Left ventricle myocardium inferior (tissue), 1 donor: ENCODE measurements at regions not wholly inside any gene's neighbourhood (a gene's known extent, or its start where the extent isn't known, plus 50 kb on each side); places are given as distances from the start of the nearest gene placed in this dataset.

ENCODE experiments used
- DNase-seq: peaks from one replicate; pipeline ENCODE4 v3.0.0-alpha.2; 2020
- H3K27ac ChIP-seq: fragments of 200-600 bp; replicated peaks from 2 replicates; pipeline ENCODE4 v1.8.0; 2021
- H3K27me3 ChIP-seq: fragments of 200-600 bp; 2 replicates; pipeline ENCODE4 v1.8.0; 2021; ENCODE audit warnings: low read depth
- H3K36me3 ChIP-seq: fragments of 200-600 bp; 2 replicates; pipeline ENCODE4 v1.8.0; 2021
- H3K4me1 ChIP-seq: fragments of 200-600 bp; 2 replicates; pipeline ENCODE4 v1.8.0; 2021
- H3K4me3 ChIP-seq: fragments of 200-600 bp; 2 replicates; pipeline ENCODE4 v1.8.0; 2021; ENCODE audit warnings: mild to moderate bottlenecking, moderate library complexity
- H3K9me3 ChIP-seq: fragments of 200-600 bp; replicated peaks from 2 replicates; pipeline ENCODE4 v1.8.0; 2021
- CTCF ChIP-seq: fragments of 200-600 bp; IDR thresholded peaks from 2 replicates; pipeline ENCODE4 v1.8.0; 2021; ENCODE audit warnings: antibody characterized with exemption, mild to moderate bottlenecking, borderline replicate concordance
- intact Hi-C: fragments of 100-400 bp; cut with micrococcal nuclease; formaldehyde crosslinking; loops from one replicate; pipeline ENCODE4 v1.11.0; 2022
- donor health status: DM: no; HTN: yes; CAD: no; lungs with severe emphysema.

DNA sequence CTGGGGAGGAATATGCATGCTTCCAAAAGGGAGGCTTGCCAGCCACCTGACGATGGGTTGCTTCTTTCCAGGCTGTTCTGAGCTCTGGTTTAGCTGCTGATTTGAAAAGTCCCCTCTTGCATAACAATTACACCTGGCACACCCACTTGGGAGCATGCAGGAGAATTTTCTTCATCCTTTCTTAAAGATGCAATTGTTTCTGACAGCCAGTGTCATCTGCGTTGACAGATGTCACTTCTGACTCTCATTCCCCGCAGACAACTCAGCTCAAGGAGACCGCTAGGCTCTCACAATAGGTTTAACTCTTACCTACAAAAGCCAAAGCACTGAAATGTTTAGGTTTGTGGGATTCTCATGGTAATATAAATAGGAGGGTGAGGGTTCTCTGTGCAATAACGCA, 185.6 kb upstream of the SYNPR start:
- Histone ChIP-seq H3K27me3 (no peaks in the 10 kb centered on the region), H3K27ac (no peak overlapping the region), H3K36me3 (no peaks in the 10 kb centered on the region), H3K9me3 (no peaks in the 10 kb centered on the region), H3K4me3 (no peak overlapping the region), H3K4me1 (no peaks in the 10 kb centered on the region)
- no peak for DNase-seq
- TF ChIP-seq CTCF: no peak
- intact Hi-C loops: no loop called here

GRCh38 chr3:63094642-63095408, 183.3 kb upstream of the SYNPR start:
- no peaks in the 10 kb centered on the region for H3K4me1 ChIP-seq
- H3K27me3 ChIP-seq: no peaks in the 10 kb centered on the region
- H3K4me3 ChIP-seq: no peak overlapping the region
- no peak for TF ChIP-seq CTCF
- DNase-seq: no peak
- no peaks in the 10 kb centered on the region for H3K36me3 ChIP-seq
- no peaks in the 10 kb centered on the region for H3K9me3 ChIP-seq
- no peak overlapping the region for H3K27ac ChIP-seq
- intact Hi-C loops: no loop called here

- intact Hi-C loops: no loop called here
- no peaks in the 10 kb centered on the region for H3K4me1 ChIP-seq
- H3K36me3 ChIP-seq: no peaks in the 10 kb centered on the region
- H3K9me3 ChIP-seq: no peaks in the 10 kb centered on the region
- no peak overlapping the region for H3K4me3 ChIP-seq
- H3K27ac ChIP-seq: no peak overlapping the region
- H3K27me3 ChIP-seq: no peaks in the 10 kb centered on the region
- no peak for TF ChIP-seq CTCF
- DNase-seq: no peak
Measured at GRCh38 chr3:63096248-63097058, 181.7 kb upstream of the SYNPR start.

DNA sequence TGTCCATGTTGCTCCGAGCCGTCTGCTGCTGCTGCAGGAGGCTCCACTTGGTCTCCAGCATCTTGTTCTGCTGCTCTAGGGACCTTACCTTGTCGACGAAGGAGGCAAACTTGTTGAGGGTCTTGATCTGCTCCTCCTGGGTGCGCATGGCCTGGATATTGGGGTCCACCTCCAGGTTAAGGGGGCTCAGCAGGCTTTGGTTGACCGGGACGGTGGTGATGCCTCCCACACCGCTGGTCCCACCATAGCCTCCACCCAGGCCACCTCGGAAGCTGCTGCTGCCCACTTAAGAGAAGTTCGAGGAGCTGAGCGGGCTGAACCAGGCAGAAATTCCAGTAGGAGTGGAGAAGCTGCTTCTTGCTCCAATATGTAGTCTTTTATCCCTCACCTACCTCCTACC, 180.7 kb upstream of the SYNPR start:
- Histone ChIP-seq H3K4me1 (no peaks in the 10 kb centered on the region), H3K27ac (no peak overlapping the region), H3K9me3 (no peaks in the 10 kb centered on the region), H3K4me3 (no peak overlapping the region), H3K36me3 (no peaks in the 10 kb centered on the region), H3K27me3 (no peaks in the 10 kb centered on the region)
- no peak for DNase-seq
- intact Hi-C loops: no loop called here
- no peak for TF ChIP-seq CTCF

DNA sequence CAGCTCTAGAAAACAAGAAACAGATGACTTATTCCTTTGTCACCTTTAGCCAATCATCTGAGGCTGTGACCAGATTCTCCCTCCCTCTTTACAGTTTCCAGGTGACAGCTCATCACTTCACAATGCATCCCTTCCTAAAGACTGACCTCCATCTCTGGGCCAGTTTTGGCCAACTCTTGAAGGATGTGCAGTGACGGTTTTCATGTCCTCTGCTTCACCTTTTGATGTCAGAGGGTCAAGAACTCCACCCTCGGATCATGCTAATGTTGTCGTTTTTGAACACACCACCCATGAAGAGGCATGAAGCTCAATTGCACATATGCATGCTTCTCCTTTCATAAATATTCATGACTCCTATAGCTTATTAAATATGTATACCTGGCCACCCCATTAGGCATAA, 161.2 kb upstream of the SYNPR start:
- intact Hi-C loops: no loop called here
- H3K9me3 ChIP-seq: no peaks in the 10 kb centered on the region
- H3K4me1 ChIP-seq: peaks cover 9% of the 10 kb centered on the region
- no peaks in the 10 kb centered on the region for H3K27me3 ChIP-seq
- H3K4me3 ChIP-seq: no peak overlapping the region
- no peak for TF ChIP-seq CTCF
- DNase-seq: no peak
- H3K27ac ChIP-seq: no peak overlapping the region
- no peaks in the 10 kb centered on the region for H3K36me3 ChIP-seq
